NOMO-1 (cell line): ENCODE measurements at regions not wholly inside any gene's neighbourhood (a gene's known extent, or its start where the extent isn't known, plus 50 kb on each side); places are given as distances from the start of the nearest gene placed in this dataset.

Experiments used
- DNase-seq, 2 experiments: peaks; one replicate each; lab custom pipeline; 2025; ENCODE audit not compliant: unreplicated experiment in 2 of 2; lab: John Stamatoyannopoulos, UW

DNA sequence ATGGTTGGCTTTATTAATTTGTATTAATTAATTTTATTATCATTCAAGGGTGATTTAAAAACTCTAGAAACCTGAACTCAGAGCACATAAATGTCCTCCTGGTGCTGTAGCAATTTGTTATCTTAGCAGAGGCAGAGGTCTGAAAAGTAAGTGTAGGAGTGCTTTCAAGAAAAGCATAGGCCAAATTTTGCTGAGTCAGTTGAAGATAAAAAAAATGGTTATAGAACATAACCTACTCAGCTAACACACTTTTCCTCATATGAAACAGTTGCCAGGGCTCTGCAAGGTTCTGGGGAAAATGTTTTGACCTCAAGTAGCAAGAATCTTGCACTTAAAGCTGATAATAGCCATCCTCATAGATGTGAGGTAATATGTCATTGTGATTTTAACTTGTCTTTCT, 53.5 kb upstream of the CHODL start:
- DNase-seq, result no peak

DNA sequence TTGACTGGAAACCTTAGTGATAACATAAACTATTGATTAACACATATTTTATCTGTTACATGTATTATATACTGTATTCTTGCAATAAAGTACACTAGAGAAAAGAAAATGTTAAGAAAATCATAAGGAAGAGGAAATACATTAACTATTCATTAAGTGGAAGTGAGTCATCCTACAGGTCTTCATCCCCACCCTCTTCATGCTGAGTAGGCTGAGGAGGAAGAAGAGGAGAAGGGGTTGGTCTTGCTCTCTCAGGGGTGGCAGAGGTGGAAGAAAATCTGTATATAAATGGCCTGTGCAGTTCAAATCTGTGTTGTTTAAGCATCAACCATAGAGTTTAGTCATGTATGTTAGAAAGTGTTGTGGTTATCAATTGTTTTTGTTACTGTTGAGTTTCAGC, 66.1 kb upstream of the CHODL start:
- no peak for DNase-seq

DNA sequence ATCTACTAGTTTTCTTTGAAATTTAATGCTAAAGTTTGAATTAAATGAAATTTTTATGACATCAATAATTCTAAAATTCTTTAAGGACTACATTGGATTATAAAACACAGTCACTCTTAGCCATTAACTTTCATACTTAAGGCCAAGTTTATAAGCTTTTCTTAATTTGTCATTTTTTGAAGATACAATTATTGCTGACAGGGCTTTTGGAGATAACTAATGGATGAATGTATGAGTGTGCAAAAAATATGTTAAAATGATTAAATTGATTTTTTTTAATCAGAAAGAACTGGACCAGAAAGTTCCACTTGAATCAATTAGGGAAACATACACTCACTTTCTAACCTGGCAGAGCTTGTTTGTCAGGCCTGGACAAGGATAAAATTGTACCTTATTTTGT, 70.3 kb upstream of the CHODL start:
- no peak for DNase-seq

DNA sequence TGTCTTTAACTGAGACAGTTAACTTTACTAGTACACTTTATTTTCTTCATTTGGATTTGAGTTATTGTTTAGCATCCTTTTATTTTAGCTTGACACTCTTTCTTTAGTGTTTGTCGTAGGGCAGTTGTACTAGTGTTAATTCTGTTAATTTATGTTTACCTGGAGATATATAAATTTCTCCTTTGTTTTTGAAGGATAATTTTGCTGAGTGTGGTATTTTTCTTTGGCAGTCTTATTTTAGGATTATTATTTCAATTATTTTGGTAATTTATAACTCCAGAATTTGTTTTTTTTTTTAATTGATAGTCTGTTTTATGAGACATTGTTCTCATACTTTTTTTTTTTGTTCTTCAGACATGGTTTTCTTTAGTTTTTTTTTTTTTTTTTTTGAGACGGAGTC, 73.8 kb upstream of the CHODL start:
- DNase-seq, result no peak

DNA sequence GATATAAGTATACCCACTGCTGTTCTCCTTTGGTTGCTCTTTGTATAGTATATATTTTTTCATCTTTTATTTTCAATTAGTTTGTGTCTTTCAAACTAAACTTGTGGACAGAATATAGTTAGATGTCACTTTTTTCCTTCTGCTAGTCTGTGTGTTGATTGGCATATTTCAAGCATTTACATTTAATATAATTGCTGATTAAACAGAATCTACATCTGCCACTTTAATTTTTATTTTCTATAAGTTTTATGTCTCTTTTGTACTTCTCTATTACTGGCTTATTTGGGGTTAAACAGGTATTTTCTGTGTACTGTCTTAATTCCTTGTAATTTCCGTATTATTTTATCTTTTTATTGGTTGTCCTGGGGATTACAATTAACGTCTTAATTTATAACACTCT, 74.4 kb upstream of the CHODL start:
- no peak for DNase-seq

DNA sequence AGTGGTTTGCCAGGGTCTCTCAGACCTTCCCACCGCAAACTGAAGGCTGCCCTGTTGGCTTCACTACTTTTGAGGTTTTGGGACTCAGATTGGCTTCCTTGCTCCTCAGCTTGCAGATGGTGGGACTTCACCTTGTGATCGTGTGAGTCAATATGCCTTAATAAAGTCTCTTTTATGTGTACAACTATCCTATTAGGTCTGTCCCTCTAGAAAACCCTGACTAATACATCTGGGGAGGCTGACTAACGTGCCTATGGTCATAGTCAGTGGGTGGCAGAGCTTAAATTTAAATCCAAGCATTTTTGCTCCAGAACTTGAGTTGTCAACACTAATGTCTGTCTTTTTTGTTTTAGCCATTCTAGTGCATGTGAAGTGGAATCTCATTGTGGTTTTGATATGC, 76.5 kb upstream of the CHODL start:
- DNase-seq, result no peak

DNA sequence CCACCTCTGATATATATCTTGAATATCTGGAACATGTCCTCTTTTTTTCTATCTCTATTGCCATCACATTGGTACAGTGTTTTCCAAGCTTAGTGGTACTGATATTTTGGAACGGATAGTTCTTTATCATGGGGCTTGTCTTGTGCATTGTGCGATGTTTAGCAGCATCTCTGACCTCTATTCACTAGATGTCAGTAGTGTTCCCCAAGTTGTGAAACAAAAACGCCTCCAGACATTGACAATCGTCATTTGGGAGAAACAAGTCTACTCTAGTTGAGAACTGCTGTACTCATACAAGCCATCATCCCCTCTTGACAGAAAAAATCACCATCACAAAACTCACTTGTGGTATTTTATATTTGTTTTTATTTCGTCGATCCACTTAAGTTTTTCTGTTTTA, 79.7 kb upstream of the CHODL start:
- DNase-seq, result no peak

DNA sequence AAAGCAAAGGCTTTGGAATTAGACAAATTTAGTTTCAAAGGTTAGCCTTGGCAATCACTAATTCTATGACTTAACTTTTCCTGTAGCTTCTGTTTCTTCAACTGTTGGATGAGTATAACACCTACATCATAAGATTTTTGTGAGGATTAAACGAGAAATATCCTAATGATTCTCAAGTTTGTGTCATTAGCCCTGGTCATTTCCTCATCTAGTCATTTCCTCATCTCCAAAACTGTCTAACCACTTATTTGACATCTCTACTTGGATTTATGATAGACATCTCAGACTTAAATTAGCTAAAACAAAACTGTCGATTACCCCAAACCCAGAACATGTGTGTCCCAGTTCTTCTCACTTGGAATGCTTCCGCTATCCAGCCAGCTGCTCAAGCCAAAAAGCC, 80.2 kb upstream of the CHODL start:
- peak in 1 of 2 experiments; percentile 7 for DNase-seq

DNA sequence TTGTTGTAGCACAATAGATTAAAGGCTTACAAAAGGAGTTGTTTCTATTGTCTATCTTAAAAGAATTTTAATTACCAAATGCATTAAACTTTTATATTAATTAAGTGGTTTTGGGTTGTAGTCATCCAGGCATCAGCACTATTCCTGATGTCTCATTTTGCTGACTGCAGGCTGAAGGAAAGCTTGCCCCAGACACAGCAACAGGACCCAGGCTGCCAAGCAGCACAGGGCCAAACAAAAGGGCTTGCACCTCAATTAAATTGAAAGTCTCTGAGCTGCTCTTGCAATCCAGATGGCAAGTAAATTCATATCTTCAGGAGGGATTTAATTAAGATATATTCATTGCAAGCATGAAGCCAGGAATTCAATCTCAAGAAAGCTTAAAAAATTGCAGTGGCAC, 80.7 kb upstream of the CHODL start:
- DNase-seq, result no peak

DNA sequence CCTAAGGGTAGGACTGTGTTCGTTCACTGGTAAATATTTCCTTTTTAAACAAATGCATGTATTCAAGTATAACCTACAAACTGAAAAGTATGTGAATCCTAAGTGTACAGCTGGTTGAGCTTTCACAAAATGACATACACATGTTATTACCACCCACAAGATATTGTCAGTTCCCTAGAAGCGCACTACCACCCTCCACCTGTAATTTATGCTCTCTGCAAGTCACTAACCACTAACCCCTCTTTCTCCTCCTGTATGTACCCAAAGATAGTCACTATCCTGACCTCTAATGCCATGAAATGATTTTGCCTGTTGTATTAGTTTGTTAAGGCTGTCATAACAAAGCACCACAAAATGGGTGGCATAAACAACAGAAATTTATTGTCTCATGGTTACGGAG, 82.8 kb upstream of the CHODL start:
- no peak for DNase-seq

DNA sequence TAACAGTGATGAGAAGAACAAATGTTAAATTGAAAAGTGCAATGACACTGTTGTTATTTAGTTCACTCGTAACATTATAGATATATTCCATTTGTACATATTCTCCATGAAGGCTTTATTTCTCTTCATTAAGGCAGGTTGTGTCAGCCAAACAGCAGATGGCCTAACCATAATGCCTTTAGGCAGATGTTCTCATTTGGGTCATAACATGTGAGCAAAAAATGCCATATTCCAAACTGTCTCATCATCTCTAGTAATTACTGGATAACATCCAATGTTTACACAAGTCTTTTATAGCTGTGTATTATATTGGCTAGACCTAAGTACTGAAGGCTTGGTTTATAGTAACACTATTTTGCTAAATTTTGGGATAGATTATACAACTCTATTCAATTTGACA, 87.2 kb upstream of the CHODL start:
- DNase-seq, result no peak

DNA sequence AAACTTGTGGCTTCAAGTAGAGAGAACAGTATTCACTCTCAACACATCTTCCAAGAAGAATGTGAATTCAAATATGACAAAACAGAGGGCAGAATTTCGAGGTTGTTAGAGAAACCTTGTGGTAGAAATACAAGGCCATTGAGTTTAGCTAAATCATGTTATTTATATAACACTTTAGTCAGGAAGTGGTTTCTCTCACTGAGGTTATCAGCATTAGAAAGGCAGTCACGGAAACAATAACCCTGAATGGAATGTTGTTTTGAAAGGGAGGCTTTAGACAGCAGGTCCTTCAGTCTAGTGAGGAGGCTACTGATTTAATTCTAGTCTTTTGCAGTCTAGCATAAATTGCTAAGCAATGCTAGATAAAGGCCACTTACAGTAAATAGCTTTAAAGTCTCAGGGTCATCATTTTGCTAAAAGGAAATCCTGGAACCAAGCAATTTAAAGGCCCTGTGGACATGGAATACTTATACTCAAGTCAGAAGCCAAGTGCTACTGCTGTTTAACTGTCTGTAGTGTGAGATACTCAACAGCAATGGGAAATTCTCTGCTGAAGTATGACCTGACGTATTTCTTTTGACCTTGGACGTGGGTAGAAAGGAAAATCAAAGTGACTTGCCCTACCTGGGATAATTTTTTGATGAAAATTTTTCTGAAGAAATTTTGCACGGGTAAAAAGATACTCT, 89.0 kb upstream of the CHODL start:
- DNase-seq, result no peak

DNA sequence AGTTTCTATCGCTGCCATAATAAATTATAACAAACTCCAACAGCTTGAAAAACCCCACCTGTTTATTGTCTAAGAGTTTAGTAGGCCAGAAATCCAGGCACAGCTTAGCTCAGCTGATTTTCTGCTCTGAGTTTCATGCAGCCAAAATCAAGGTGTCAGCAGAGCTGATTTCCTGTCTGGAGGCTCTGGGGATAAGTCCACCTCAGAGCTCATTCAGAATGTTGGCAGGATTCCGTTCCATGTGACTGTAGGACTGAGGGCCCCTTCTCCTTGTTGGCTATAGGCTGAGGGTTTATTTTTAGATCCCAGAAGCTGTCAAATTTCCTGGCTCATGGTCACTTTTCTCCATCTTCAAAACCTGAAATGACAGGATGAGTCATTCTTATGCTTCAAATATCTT, 91.6 kb upstream of the CHODL start:
- no peak for DNase-seq

DNA sequence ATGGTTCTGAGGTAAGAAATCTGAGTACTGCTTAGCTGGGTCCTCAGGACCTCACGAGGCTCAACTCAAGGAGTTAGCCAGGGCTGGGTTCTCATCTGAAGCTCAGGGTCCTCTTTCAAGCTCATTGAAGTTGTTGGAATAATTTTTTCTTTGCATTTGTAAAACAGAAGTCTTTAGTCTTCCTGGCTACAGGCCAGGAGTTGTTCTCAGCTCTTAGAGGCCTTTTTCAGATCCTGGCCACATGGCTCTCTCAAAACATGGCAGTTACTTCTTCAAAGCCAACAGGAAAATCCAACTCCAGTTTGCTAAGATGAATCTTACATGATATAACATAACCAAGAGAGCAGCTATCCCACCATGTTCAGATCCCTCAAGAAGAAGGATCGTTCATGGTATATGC, 92.3 kb upstream of the CHODL start:
- DNase-seq, result no peak

DNA sequence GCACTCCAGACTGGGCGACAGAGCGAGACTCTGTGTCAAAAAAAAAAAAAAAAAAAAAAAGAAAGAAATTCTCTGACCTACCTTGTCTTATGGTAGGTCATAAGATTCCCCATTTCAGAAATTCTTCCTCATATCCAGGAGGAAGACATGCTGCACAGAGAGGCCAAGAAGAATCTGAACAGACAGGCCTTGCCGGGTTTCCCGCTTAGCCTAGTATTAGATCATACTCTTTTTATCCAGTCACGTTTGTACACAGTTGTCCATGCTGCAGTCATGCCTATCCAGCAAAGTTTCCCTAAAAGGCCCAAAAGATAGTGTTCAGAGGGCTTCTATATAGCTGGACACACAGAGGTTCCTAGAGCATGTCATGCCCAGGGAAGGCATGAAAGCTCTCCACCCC, 93.6 kb upstream of the CHODL start:
- no peak for DNase-seq

DNA sequence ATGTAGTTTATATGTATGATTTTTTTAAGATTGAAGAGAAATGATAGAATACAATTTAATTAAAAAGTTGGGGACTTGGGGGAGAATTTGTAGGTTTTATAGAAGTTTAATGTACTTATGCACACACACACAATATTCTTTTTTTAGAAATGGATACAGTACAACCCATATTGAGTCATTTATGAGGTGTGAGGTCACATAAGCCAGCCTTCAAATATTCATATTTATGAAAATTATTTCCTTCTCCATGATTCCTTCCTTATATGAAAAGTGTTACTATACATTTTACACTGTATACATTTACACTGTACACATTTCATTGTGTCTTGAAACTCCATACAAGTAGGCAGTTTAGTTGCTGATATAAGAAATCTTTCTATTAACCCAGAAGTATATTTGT, 96.2 kb upstream of the CHODL start:
- no peak for DNase-seq

DNA sequence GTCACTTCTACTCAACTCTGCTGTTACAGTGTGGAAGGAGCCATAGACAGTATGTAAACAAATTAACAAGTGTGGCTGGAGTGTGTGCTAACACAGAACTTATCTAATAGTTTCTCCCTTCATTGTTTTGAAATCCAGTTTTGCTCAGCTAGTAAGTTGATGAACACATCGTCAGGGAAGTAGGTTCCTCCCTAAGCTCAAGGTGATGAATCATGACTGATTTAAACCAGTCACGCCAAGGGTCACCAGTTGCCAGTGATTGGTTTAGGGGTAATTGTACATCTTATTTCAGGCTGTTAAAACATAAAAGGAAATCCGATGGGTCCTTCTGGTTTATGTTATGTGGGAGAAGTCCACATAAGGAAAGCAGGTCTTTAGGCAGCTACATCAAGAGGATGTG, 97.0 kb upstream of the CHODL start:
- no peak for DNase-seq

DNA sequence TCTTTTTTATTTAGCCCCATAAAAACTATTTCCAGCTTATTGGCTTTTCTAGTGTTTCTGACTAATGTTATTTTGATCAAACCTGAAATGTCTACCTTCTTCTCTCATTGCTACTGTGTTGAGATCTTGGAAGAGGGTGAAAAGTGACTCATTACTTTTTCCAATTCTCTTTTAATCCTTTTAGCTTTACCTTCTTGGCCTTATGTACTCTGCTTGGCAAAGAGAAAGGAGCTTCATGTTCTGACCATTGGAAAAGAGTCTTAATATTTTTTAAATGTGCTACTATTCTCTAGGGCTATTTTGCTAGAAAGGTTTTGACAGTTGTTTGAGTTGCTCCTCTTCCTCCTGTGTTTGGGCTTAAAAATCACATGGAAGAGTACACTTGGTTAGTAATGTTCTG, 97.8 kb upstream of the CHODL start:
- no peak for DNase-seq

DNA sequence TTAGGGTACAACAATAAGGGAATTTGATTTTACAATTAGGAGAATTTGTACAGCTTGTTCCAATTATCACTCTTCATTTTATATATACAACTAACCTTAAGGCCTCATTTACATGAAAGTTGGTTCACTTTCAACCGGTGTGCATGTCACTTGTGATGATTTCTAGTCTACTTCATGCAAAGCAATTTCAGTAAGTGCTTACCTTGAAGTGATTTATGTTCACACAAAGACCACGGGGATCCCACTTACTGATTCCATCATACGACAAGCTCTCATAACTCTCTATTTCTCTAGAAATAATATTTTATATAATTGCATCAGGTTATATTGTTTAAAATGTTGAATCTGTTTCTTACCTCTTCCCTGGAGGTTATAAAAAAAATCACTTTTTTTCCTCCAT, 100.3 kb upstream of the CHODL start:
- no peak for DNase-seq

DNA sequence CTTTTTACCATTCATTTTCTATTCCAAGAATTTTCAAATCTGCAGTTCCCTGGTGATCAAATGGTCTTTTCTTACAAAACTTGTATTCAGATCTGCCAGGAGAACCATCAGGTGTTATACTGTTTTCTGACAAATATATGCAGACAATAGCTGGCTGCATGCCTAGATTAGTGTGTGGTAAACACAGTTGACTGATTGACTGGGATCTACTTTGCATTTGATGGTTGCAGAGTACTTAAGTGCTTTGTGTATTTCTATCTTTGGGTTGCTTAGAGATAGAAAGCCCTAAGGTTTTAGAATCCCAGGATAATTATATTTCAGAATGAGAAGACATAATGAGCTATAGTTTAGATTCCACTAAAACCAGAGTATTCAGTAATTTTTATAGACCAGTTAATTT, 102.0 kb upstream of the CHODL start:
- no peak for DNase-seq

DNA sequence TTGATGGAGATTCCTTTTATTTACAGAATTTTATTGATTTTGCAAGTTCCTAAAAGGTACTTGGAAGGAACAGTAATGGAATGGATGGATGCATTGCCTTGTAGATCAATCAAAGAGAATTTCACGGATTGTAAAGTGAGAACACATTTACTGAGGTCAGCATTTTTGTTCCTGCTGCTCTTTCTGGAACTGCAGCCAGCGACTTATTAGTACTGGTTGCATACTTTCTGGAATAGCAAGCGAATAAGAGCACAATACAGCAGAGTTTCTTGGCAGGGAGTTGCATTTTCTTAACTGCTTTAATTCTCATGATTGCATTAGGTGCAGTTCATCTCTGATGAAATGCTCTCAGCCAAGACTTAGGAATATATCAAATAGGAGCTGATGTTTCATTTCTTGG, 106.1 kb upstream of the CHODL start:
- DNase-seq, result no peak

DNA sequence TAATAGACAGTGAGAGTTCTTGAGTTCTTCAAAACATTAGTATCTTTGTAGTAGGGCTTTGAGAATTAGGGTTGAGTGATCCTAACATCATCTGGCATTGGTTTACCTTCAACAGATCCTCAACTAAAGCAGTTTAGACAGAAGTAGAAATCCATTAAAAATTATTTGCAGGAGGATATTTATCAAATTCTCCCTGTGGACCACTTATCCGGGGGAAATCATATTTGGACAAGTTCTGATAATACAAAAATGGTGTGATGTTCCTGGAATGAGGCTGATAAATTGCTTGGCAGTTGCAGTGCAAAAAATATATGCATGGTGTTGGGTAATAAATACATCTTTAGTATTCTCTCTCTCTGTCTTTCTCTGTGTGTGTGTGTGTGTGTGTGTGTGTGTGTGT, 115.1 kb upstream of the CHODL start:
- DNase-seq, result no peak

DNA sequence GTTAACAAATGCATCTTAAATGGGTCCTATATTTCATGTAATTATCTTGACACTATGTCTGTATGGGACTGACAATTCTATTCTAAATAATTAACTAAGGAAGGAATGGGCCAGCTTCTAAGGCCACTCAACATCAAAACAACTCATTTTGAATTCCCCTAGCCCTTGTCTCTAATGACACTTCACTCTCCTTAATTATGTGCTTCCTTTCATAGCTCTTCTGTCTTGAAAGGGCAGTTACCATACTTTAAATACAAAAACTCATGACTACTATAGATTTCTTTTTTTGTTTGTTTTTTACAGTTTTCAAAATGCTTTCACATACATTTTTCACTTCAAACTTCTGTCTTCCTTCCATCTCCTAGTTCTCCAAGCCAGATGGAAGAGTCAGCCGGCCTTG, 126.1 kb upstream of the CHODL start:
- DNase-seq, result no peak

DNA sequence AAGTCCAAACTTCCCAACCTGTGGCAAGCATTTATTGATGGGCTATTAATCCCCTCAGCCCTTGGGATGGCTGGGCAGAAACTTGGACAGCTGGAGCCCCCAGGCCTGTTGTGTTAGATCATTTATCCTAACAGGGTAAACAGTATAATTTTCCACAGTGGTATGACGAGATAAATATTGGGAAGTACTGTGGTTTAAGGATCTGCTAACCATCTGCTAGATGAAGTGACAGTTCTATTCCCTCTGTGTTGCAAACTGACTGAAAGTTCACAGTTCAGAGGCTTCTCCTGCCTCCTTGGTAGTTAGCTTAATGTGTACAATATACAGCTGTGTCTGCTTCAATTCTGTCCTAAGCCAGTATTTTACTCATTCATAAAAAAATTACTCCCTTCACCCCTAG, 127.5 kb upstream of the CHODL start:
- DNase-seq, result no peak
